ENCODE measurements at regions not wholly inside any gene's neighbourhood (a gene's known extent, or its start where the extent isn't known, plus 50 kb on each side); places are given as distances from the start of the nearest gene placed in this dataset.

- Mint-ChIP-seq H3K36me3 (ENCODE audit: low read depth, unreplicated experiment) (no peaks in the 10 kb centered on the region), H3K4me3 (ENCODE audit: unreplicated experiment) (no peak overlapping the region)
These were observed 1061.4 kb downstream of the OTOL1 start for GRCh38 chr3:162558016-162558415.

GRCh38 chr3:162568706-162569105 lies 1072.1 kb downstream of the OTOL1 start:
- no peak for TF ChIP-seq CTCF (IDR thresholded peaks at IDR 0.05; ENCODE audit: unreplicated experiment)
- Mint-ChIP-seq H3K4me3 (ENCODE audit: unreplicated experiment) (no peak overlapping the region), H3K27ac (ENCODE audit: unreplicated experiment) (no peak overlapping the region), H3K4me1 (ENCODE audit: unreplicated experiment) (no peaks in the 10 kb centered on the region), H3K27me3 (ENCODE audit: unreplicated experiment) (no peaks in the 10 kb centered on the region), H3K9me3 (ENCODE audit: unreplicated experiment) (no peaks in the 10 kb centered on the region), H3K36me3 (ENCODE audit: low read depth, unreplicated experiment) (no peaks in the 10 kb centered on the region)
- DNase-seq (ENCODE audit: low spot score) = no peak

More at GRCh38 chr3:162558016-162558415, 1061.4 kb downstream of the OTOL1 start:
- Mint-ChIP-seq H3K4me1 (ENCODE audit: unreplicated experiment) (no peaks in the 10 kb centered on the region), H3K9me3 (ENCODE audit: unreplicated experiment) (no peaks in the 10 kb centered on the region), H3K27ac (ENCODE audit: unreplicated experiment) (no peak overlapping the region), H3K27me3 (ENCODE audit: unreplicated experiment) (no peaks in the 10 kb centered on the region)
- DNase-seq (ENCODE audit: low spot score) = no peak
- no peak for TF ChIP-seq CTCF (IDR thresholded peaks at IDR 0.05; ENCODE audit: unreplicated experiment)

- Mint-ChIP-seq H3K36me3 (ENCODE audit: low read depth, unreplicated experiment) (no peaks in the 10 kb centered on the region), H3K4me3 (ENCODE audit: unreplicated experiment) (no peak overlapping the region), H3K27ac (ENCODE audit: unreplicated experiment) (no peak overlapping the region), H3K27me3 (ENCODE audit: unreplicated experiment) (no peaks in the 10 kb centered on the region), H3K9me3 (ENCODE audit: unreplicated experiment) (no peaks in the 10 kb centered on the region), H3K4me1 (ENCODE audit: unreplicated experiment) (no peaks in the 10 kb centered on the region)
- DNase-seq (ENCODE audit: low spot score) = no peak
- TF ChIP-seq CTCF (IDR thresholded peaks at IDR 0.05; ENCODE audit: unreplicated experiment) = no peak
These were observed 1072.7 kb downstream of the OTOL1 start for GRCh38 chr3:162569314-162569713.

GRCh38 chr3:162584986-162585385 lies 1088.4 kb downstream of the OTOL1 start:
- DNase-seq (ENCODE audit: low spot score) = no peak
- Mint-ChIP-seq H3K27me3 (ENCODE audit: unreplicated experiment) (no peaks in the 10 kb centered on the region), H3K4me3 (ENCODE audit: unreplicated experiment) (no peak overlapping the region), H3K4me1 (ENCODE audit: unreplicated experiment) (no peaks in the 10 kb centered on the region), H3K36me3 (ENCODE audit: low read depth, unreplicated experiment) (no peaks in the 10 kb centered on the region), H3K27ac (ENCODE audit: unreplicated experiment) (no peak overlapping the region), H3K9me3 (ENCODE audit: unreplicated experiment) (no peaks in the 10 kb centered on the region)
- TF ChIP-seq CTCF (IDR thresholded peaks at IDR 0.05; ENCODE audit: unreplicated experiment) = no peak

DNA sequence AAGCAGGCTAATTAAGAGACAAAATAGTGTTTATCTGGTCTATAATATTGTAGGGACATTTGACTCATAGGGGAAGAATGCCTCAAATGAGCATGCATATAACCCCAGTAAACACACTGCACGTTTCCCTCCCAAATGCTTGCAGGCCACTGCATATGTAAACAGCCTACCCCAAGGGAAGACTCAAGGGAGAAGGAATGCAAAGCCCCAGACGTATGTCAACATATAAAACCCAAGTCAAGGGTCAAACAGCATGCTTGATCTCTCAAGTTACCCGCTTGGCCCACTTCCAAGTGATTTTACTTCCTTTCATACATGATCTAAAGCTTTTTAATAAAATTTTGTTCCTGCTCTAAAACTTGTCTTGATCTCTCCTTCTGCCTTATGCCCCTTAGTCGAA lies 1090.0 kb downstream of the OTOL1 start:
- TF ChIP-seq CTCF (IDR thresholded peaks at IDR 0.05; ENCODE audit: unreplicated experiment) = no peak
- no peaks in the 10 kb centered on the region for H3K27me3 Mint-ChIP-seq (ENCODE audit: unreplicated experiment)
- DNase-seq (ENCODE audit: low spot score) = no peak
- H3K4me1 Mint-ChIP-seq (ENCODE audit: unreplicated experiment) = no peaks in the 10 kb centered on the region
- no peaks in the 10 kb centered on the region for H3K36me3 Mint-ChIP-seq (ENCODE audit: low read depth, unreplicated experiment)
- no peak overlapping the region for H3K27ac Mint-ChIP-seq (ENCODE audit: unreplicated experiment)
- no peaks in the 10 kb centered on the region for H3K9me3 Mint-ChIP-seq (ENCODE audit: unreplicated experiment)
- H3K4me3 Mint-ChIP-seq (ENCODE audit: unreplicated experiment) = no peak overlapping the region
